Endothelial cell of hepatic sinusoid (primary cell): ENCODE measurements at regions not wholly inside any gene's neighbourhood (a gene's known extent, or its start where the extent isn't known, plus 50 kb on each side); places are given as distances from the start of the nearest gene placed in this dataset.

Source experiments
- in situ Hi-C: cut with HindIII; loops from 2 replicates; pipeline ENCODE4 v1.10.0; 2017; ENCODE audit warnings: low sequenced_read_pairs

DNA sequence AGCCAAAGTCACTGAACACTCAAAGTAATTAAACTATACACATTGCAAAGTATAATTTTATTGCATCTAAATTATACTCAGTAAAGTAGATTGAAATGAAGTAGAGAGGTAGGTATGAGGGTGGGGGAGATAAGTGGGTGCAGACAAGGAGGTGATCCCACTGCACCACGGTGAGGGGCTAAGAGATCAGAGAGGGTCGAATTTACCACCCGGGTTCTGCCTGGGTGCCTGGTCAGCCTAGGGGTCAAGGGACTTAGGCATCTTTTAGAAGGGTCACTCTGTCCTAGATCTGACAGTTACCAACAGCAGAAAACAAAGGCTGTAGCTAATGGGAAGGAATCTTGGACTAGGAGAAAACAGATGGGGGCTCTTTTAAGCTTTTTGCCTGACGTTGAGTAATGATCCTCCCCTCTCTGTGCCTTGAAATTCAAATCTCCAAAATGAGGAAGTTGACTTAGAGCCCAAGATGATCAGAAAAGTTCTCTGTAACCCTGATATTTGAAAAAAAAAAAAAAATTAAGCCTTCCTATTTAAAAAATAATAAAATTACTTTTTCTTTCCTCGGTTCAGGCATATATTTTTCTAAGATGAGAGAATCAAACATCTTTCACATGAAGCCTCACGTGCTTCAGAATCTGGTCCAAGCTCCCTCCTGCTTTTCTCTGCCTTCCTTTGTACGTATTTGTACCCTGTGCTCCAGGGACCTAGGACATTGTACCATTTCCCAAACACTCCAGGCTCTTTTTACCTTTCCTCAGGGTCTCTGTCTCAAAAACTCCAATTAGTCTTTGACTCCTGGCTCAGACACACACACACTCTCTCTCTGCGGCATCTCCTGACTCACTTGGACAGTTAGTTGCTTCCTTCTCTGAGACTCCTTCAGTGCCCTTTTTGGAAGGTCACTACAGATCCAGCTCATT is 353.9 kb downstream of the CYRIA start:
- in situ Hi-C loops: no loop called here

DNA sequence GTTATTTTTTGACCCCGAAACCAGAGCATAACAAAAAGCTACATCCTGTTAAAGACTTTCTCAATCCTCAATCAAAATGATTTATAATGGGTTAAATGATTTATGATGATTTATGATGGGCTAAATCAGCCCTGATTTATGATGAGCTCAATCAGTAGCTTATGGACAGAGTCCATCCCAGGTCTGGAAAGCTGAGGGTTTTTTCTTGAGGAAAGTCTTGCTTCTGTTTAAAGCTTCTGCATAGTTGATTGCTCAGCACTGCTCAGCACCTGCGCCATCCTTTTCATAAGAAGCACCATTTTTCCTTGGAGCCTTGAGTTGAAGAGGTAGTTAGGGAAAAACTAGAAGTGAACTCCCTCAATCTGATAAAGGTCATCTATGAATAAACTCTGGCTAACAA is 356.8 kb downstream of the CYRIA start:
- in situ Hi-C loops: no loop called here

DNA sequence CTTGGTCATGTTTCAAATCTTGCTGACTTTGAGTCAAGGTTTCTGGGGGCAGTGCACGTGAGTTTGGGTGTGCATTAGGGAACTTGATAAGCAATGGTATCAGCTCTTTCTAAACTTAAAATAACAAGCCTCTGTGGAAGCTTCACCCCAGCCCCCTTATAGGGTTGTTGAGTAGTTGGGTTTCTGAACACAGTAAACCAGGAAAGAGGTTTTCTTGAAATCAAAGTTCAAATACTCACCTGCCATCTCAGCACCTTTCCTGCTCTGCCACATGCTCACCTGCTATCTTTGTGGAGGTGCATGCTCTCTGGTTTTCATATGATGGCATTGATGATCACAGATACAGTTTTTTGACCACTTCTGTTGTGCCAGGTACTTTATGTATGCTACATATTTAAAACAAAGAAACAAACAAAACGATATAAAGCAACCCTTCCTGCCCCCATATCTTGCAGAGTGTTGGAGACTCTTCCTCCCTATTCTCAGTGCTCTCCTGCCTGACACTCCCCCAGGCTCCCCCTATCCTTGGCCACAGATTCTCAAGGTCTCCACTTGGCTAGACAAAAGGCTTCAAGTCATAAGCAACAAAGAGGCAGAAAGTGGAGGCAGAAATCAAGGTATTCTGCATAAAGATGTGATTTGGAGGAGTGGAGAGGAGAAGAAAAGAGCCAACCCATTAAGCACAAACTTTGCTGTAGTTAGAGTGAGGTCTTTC is 360.6 kb downstream of the CYRIA start:
- in situ Hi-C loops: no loop called here

DNA sequence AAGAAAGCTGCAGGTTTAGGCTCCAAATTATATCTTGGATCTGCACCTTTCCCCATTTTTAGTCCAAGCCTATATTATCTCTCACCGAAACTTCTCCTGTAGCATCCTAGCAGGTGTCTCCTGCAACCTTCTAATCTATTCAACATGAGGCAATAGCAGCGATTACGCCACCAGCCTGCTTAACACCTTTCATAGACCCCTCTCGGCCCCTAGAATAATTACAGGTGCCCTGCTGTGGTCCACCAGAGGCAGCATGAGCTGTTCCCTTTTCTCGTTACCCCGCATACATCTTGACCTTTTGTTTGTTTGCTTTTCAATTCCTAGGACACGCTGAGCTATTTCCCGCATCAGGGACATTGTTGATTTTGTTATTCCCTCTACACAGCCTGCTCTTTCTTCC is 361.9 kb downstream of the CYRIA start:
- in situ Hi-C loops: no loop called here

DNA sequence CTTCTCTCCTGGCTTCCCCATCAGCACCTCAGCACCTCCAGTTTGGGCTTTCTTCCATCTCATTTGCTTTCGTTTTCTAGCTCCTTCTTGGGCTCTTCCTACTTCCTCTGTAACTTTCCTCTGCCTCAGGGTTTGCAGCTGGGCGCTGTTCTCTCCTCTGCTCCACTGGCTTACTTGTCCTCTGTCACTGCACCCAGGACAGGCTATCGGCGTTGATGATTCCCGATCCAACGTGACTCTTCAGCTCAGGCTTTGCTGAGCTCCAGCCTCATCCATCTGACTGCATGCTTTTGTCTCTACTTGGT is 362.4 kb downstream of the CYRIA start:
- in situ Hi-C loops: no loop called here

DNA sequence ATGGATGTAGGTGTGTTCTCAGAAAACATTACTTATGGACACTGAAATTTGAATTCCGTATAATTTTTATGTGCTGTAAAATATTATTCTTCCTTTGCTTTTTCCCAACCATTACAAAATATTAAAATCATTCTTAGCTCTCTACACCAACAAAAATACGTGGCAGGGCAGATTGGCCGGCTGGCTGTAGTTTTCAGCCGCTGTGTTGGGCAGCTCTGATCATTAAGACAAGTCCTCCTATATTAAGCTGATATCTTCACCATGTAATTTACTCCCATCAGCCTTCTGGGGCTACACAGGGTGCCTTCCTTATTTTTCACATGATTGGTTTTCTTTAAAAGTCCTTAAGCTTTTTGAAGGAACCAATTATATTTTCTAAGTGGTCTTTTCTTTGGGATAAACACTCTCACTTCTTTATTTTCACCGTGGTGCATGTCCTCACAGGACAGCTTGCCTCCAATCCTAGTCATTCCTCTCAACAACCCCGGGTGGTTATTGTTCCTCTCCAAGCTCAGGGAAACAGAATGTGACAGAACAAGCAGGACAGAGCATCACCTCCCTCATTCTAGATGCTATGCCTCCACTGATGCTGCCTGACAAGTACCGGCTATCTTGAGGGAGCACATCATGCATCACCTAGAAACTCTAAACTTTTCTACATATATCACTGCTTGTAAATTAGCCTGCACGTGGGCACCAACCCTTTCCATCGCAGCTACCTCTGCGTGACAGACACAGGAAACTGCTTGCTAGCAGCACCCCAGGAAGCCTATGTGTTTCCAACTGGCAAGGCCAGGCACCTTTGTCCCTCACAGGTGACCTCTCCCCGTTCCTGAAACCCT is 362.3 kb downstream of the MYCN start:
- in situ Hi-C loops: no loop called here

DNA sequence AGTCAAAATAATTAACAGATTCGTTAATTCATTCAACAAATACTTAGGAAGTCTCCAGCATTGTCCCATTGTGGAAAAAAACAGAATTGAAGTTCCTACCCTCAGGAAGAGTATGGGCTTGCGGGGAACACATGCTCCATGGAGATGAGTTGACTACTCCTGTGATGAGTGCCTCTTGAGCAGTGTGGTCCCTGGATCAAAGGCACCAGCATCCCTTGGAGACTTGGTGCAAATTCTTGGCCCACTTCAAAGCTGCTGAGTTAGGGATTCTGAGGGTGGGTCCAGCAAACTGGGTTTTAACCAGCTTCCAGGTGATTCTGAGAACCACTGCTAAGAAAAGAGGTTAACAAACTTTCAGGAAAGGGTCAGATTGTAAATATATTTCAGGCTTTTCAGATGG is 361.6 kb downstream of the MYCN start:
- in situ Hi-C loops: no loop called here

DNA sequence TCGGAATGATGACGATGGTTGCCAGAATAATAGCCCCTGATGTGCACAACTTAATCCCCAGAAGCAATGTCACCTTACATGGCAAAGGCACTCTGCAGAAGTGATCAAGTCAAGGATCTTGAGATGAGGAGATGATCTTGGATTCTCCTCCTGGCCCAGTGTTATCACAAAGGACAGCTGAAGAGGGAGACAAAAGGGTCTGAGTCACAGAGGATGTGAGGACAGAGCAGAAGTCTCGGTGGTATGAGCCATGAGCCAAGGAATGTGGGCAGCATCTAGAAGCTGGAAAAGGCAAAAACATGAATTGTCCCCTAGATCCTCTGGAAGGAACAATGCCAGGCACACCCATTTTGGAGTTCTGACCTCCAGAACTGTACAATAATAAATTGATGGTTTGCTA is 358.5 kb downstream of the MYCN start:
- in situ Hi-C loops: no loop called here

DNA sequence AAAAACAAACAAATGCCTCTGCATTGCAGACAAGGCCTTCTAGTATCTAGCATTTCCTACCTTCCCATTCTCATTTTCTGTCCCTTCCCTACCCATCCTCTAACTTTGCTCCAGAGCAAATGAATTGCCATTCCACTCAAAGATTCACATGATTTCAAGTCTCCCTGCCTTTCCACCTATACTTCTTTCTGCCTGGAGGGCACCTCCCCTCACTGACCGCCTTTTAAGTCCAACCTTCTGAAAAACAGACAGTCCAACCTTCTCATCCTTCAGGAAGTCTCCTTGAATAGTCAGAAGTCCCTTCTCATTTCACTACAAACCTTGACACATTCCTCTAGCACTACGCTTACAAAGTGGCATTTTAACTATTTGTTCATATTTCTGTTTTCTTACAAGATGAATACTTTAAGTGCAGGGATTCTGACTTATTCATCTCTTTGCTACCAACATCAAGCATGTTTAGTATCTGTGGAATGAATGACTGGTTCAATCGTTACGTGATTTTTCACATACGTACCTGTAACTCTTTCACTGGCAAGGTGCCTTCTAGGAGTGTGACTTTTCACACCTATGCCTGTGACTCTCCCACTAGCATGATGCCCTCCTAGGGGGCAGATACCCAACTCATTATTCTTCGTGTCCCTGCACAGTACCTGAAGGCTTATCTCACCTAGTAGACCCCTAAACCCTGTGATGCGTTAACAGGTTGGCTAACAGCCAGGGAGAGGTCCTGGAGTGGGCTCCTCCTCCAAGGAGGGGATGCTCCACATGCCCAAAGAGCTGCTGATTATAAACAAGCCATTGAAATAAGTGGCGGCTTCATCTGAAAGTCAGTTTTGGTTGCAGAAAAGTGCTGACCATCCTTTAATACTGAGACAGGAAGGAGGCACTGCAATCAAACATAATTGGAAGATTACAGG is 356.2 kb downstream of the MYCN start:
- in situ Hi-C loops: no loop called here

DNA sequence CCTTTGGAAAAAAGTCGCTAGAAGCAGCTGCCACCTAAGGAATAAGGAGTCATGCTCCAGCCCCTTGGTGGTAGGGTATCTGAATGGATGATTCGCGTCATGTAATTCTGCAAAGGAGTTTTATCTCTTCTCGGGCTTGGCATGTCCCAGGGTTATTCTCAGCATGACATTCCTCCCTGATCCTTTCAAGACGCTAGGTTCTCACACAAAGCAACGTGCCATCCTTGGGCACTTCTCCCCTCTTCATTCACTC is 355.6 kb downstream of the MYCN start:
- in situ Hi-C loops: no loop called here

DNA sequence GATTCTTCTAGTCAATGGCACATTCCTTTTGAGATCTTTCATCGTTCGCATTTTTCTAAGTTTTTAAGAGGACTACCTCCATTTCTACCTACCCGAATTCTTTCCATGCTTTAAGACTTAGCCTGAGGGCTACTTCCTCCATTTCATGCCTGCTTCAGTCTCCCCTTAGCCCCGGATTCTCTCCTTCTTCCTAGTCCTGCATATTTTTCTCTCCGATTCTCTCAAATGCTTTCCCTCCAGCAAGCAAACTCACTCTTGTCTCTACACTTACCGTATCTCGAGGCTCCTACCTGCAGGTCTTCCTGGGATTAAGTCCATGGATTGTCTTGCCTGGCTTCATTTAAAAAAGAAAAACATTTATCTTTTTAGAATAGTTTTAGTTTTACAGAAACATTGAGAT is 354.4 kb downstream of the MYCN start:
- in situ Hi-C loops: no loop called here

DNA sequence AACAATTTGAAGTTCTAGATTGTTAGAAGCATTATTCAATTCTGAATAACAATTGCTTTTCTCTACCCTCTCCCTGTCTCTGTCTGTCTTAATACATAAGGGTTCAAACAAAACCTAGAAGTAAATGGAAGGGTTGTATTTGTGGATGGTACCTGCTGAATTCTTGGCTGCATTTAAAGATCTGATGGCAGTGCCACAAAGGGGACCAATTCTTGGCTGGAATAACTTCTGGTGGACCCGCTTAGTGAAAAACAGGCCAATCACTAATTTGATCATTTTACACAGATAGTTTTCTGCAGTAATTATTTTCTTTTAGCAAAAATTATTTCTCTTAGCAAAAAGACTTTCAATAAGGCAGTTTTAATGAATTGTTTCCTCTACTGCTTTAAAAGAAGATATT is 353.5 kb downstream of the MYCN start:
- in situ Hi-C loops: no loop called here

DNA sequence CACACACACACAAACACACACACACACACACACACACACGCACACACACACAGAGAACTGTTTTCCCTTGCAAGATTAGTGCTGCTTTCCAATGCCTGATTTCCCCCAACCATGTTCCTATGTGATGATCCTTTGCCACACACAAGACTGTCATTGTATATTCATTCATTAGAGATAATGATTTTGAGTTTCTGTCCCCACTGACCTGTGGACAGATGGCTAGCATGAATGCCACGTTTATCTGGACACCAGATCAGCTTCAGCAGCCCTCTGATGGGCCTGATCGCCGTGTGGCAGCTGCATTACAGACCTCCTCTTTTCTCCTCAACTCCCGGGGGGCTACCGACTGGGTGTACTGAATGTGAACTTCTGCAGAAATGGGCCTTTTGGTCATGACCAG is 353.0 kb downstream of the MYCN start:
- in situ Hi-C loops: no loop called here

DNA sequence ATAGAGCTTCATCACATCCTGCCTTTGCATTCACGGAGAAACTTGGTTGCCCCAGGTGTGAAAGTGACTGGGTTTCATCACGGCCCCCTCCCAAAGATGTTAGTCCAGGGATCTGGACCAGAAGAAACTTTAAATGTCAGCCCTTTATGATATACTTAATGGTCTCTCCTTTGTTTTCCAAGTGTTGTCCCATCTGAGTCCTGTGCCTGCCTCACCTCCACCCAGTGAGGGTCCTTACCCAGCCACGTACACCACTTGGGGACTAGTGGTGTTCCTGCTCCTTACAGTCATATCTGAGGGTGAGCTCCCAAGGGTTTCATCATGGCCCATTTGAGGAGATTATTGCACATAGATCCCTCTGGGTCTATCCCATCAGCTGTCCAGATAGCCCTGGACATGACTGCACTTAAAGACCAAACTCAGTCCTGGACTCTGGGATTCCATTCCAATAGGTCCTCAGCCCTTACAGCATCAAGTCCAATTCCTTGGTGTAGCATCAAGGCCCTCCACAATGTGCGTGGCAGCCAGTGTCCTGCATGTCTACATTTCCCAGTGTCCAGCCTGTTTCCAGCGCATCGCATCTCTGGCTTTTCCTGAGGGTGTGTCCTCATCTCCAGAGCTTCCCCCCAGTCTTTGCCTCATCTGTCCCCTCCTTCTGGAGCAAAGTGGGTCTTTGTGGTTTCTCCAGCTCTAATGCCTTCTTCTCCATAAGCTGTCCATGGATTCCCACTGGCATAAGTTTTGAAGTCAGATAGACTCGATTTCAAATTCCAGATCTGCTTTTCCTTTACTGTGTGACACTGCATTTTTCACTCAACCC is 351.6 kb downstream of the MYCN start:
- in situ Hi-C loops: no loop called here

DNA sequence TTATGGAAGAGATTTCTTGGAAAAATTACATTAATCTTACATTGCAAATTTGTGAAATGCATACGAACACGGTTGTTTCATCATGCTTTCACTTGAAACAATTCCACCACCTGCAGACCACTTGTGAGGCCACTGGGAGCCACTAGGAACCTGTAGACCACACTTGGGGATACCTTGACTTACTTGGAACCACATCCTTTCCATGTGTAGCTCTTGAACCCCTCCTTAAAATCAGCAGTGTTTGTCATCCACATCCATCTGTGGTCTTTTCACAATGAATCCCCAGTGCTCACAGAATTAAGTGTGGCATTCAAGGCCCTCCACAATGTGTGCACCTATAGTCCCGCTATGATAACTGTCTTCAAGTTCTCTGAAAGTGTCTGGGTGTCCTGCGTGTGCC is 350.9 kb downstream of the MYCN start:
- in situ Hi-C loops: no loop called here

DNA sequence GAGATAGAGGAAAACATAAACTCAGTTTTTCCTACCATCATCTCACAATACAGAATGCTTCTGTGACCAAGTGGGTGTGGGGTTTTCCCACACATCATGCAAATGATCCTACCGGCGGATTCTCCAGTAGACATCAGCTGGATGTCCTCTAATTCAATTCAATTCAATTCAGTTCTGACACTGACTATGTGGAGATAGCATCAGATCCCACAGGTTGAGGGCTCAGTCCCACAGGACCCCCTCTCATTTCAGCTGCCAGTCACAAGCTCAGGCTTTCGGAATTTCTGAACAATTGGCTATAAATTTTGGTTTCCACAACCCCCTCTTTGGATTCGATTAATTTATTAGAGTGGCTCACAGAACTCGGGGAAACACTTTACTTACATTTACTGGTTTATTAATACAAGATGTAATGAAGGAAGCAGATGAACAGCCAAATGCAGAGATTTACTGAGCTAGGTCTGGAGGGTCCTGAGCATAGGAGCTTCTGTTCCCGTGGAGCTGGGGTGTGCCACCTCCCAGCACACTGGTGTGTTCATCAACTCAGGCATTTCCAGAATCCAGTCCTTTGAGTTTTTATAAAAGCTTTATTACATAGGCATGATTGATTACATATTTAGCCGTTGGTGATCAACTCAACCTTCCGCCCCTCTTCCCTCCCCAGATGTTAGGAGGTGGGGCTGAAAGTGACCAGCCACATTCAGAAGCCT is 350.1 kb downstream of the MYCN start:
- in situ Hi-C loops: no loop called here

DNA sequence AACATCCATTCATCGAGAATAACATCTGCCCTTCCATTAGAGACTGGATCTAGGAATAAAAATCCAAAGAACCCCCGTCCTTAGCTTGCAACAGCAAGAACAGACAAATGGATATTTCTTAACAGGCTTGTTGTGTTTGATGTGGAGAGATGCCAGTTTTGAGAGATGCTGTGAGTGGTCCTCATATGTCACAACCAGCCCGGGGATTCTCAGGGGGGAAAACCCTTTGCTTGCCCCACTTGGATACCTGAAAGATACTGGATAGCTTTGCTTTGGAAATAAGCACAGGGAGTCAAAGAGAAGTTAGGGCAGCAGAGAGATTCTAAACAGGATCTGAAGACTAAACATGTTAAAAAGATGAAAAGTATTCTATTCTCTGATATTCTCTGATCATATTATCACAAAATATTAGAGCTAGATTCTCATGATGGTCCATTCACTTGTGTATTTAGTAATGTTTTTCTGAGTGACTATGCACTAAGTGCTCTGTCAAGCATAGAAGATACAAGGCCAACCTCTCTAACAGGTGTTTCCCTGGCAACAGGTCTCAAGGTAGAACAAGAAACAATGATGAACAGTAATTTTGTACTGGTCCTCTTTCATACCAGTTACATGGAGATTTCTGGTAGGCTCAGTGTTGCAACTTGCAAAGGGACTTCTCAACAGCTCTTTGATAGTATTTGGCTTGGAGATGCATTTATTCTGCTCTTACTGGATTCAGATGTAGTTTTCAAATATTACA is 348.2 kb downstream of the MYCN start:
- in situ Hi-C loops: no loop called here

DNA sequence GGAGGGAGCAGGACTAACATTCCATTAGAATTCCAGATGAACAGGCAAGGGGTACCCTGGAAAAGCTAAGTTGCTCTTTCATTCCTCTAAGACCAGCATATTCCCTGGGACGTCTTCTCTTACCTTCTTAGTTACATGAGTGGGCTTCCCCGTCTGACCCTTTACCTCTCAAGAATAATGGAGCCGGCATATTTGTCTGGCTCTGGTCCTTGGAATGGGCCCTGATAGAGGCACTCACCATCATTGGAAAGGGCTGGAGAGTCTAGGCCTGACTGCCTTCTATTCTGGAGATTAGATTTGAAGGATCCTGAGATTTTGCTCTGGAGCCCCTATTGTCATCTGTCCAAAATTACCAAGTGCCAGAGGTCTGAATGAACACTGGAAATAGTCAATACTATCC is 347.5 kb downstream of the MYCN start:
- in situ Hi-C loops: no loop called here

DNA sequence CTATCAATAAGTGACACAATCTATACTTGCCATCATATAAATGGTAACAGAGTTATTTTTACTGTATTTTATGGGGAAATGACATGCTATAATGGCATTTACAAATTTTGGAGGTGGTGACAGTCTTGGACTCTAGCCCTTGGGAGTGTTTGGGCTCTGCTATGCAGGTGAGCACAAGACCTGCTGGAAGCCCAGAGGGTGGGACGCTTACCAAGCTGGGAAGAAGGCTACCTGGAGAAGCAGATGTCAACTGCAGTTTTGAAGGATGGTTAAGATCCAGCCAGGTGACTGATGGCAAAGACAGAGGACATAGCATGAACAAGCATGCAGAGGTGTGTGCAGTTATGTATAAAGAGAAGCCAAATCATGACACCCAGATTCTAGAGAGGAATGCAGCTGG is 346.9 kb downstream of the MYCN start:
- in situ Hi-C loops: no loop called here
